ENCODE measurements at regions not wholly inside any gene's neighbourhood (a gene's known extent, or its start where the extent isn't known, plus 50 kb on each side); places are given as distances from the start of the nearest gene placed in this dataset.
A peak's percentile ranks its signal among the peaks of the same experiment; 100 is the strongest.

DNA sequence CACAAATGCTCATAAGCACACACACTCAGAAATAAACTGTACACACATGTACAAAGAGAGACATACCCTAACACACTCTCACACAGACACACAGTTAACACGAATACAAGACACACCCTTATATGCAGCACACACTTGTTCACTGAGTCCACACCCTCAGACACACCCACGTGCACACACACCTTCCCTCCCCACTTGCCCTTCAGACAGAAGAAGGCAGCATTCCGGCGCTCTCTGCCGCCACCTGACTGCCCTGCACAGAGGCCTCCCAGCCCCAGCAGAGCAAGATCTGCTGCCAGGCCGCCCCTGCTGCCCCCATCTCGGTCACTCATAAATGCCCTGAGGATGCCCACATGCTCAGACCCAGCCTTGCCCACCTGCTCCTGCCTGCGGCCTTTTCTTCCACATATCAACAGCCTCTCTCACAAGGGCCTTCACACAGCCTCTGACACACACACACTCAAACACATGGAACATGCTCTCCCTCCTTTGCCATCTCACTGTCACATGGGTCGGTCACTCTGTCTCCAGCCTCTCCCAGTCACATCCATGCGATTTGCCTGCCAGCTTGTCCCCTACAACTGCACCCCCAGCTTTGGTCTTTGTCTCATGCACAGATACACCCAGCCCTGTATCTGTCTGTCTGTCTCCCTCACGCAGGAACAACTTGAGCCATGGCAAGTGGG is 71.1 kb downstream of the EPHB3 start:
- ATAC-seq, result peak in 3 of 4 donors; percentile 45 to 67 (median 52)
- peak in 1 of 5 donors; percentile 38 for DNase-seq
- Histone ChIP-seq H3K27me3 (no peaks in the 10 kb centered on the region), H3K4me1 (peaks cover 0 to 27% (median 6%) of the 10 kb centered on the region in 12 donors), H3K27ac (no peak overlapping the region), H3K9me3 (no peaks in the 10 kb centered on the region), H3K36me3 (no peaks in the 10 kb centered on the region), H3K4me3 (no peak overlapping the region)
- TF ChIP-seq POLR2A (IDR thresholded peaks at IDR 0.05), result no peak
- TF ChIP-seq, protein P1, sequence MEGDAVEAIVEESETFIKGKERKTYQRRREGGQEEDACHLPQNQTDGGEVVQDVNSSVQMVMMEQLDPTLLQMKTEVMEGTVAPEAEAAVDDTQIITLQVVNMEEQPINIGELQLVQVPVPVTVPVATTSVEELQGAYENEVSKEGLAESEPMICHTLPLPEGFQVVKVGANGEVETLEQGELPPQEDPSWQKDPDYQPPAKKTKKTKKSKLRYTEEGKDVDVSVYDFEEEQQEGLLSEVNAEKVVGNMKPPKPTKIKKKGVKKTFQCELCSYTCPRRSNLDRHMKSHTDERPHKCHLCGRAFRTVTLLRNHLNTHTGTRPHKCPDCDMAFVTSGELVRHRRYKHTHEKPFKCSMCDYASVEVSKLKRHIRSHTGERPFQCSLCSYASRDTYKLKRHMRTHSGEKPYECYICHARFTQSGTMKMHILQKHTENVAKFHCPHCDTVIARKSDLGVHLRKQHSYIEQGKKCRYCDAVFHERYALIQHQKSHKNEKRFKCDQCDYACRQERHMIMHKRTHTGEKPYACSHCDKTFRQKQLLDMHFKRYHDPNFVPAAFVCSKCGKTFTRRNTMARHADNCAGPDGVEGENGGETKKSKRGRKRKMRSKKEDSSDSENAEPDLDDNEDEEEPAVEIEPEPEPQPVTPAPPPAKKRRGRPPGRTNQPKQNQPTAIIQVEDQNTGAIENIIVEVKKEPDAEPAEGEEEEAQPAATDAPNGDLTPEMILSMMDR (IDR thresholded peaks at IDR 0.05), result no peak
- intact Hi-C loops (cut with DNase I), result no loop called here
- WGBS, 4 donors, result 68 to 82% (median 72%) methylated on average over 11 of the region's 11 CpGs
